ENCODE measurements at regions not wholly inside any gene's neighbourhood (a gene's known extent, or its start where the extent isn't known, plus 50 kb on each side); places are given as distances from the start of the nearest gene placed in this dataset.

DNA sequence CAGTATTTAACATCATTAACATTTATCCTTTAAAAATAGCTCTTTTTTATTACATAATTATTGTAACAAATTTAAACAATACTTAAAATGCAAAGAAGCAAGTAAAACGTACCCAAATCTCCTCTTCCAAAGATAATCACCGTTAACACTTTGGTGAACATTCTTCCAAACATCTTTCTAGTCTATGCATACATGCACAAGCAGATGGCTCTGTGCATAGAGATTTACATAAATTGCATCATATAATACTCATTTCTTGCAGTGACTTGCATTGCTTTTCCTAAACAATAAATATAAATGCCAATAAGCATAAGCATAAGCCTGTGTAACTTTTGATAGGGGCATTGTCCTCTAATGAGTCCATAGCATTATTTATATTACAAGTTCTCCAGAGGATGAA lies 89.4 kb upstream of the PALS2 start:
- H3K27ac ChIP-seq: no peak overlapping the region
- TF ChIP-seq ZFX (IDR thresholded peaks at IDR 0.05) (no peak), CTCF (conservative IDR thresholded peaks at IDR 0.05) (no peak)

GRCh38 chr7:24492576-24492975 lies 80.7 kb upstream of the PALS2 start:
- TF ChIP-seq CTCF (conservative IDR thresholded peaks at IDR 0.05) (no peak), ZFX (IDR thresholded peaks at IDR 0.05) (no peak)
- no peak overlapping the region for H3K27ac ChIP-seq

- TF ChIP-seq ZFX (IDR thresholded peaks at IDR 0.05) (no peak), CTCF (conservative IDR thresholded peaks at IDR 0.05) (no peak)
- H3K27ac ChIP-seq: no peak overlapping the region
Measured at GRCh38 chr7:24494832-24495231, 78.4 kb upstream of the PALS2 start.

DNA sequence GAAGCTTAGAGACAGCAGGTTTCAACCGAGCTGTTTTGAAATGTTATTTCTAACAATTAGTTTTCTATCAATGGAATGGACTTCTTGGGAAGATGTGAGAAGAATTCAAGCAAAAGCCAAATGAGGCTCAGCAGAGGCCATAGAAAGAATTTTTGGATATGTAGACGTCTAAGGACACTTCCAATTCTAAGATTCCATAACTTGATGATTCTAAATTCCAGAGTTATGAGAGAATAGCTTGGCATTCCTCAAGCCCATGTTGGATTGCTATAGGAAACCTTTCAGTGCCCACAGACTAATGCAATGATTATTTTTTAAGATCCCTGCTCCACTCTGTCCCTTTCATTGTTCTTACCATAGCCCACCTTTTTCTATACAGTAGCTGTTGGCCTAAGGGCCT lies 77.2 kb upstream of the PALS2 start:
- TF ChIP-seq ZFX (IDR thresholded peaks at IDR 0.05): no peak
- no peak for TF ChIP-seq CTCF (conservative IDR thresholded peaks at IDR 0.05)
- H3K27ac ChIP-seq: no peak overlapping the region

DNA sequence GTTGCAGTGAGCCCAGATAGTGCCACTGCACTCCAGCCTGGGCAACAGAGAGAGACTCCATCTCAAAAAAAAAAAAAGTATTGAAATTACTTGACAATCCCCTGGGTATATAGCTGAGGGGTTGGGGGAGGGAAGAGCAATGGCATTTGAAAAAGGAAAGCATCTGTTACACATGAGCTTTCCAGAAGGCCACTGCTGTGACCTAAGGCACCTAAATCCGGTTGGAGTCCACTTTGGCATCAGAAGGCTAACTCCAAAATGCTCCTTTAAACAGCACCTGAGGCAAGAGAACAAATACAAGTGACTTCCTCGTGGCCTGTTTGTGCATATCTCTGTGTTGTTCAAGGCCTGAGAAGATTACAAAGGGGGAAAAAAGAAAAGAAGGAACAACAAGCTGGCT lies 74.8 kb upstream of the PALS2 start:
- TF ChIP-seq CTCF (conservative IDR thresholded peaks at IDR 0.05): no peak
- no peak for TF ChIP-seq ZFX (IDR thresholded peaks at IDR 0.05)

DNA sequence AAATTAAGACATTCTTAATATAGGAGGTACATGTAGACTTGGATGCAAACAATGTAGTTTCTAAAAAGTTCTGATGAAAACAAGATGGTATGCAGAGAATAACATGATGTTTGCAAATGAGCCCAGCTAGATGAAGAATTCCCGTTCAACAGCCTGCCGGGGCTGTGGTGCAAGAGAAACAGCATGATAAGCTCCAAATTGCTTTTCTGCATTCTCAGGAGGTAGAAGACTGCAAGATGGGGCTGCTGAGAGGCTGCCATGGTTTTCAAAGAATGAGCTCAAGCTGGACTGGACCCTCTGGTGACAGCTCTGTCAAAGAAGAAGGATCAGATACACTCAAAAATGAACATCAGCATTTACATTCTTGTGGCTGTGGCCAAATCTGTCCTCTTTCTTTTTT lies 73.4 kb upstream of the PALS2 start:
- TF ChIP-seq CTCF (conservative IDR thresholded peaks at IDR 0.05) (no peak), ZFX (IDR thresholded peaks at IDR 0.05) (no peak)
- no peak overlapping the region for H3K27ac ChIP-seq

More for the DNA sequence above, 74.8 kb upstream of the PALS2 start:
- H3K27ac ChIP-seq: no peak overlapping the region

- no peak for TF ChIP-seq CTCF (conservative IDR thresholded peaks at IDR 0.05)
- no peak for TF ChIP-seq ZFX (IDR thresholded peaks at IDR 0.05)
- no peak overlapping the region for H3K27ac ChIP-seq
Measured at GRCh38 chr7:24500599-24500998, 72.7 kb upstream of the PALS2 start.

All from C4-2B (cell line).